Activated CD4-positive, alpha-beta T cell treated with anti-CD3 and anti-CD28 coated beads for 4 hours (primary cell): ENCODE measurements at regions not wholly inside any gene's neighbourhood (a gene's known extent, or its start where the extent isn't known, plus 50 kb on each side); places are given as distances from the start of the nearest gene placed in this dataset.

ENCODE experiments used
- DNase-seq, 2 donors: peaks; one replicate each; pipeline ENCODE4 v3.0.0-alpha.2; 2020

DNA sequence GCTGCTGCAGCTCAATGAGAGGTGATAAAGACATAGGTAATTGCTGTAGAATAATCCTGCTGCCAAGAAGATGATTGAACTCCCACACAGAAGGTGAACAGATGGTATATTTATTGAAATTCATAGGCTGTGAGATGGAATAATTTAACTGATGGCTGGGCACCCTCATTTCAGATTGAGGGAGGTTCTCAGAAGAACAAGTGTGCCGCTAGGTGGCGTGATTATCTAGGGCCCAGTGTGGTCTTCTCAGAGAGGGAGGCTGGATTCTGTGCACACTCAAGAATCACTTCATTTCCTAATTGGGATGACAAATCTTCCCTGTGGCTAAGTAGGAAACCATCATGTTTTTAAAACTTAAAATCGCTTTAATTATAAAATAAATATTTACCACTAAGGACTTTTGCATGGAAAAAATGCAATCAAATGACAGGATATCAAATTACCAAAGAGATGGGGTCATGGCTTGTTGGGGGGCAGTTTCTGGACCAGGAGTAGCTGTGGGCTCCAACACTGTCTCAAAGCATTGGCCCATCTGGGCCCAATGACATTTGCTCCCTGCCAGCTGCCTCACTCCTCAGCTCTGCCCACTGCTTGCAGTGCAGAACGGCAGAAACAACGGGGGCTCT lies 132.3 kb downstream of the SNAPC1 start:
- DNase-seq: peak; percentile 46 to 55

DNA sequence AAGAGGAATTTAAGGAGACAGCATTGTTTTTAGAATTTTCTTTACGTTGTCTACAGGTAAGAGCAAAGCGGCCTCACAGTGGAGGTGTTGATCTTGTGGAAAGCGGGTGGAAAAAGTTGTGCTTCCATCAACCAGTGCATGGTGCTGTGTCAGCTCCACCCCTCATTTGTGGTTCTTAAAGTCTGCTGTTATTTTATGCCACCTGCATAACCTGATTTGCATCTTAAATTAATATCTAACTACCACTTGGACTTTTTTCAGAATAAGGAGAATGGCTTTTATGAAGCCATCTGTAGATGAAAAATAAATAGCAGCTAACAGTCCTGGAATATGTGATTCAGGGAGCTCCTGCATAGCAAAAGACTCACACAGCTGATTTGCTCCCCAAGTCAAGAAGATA lies 135.1 kb downstream of the SNAPC1 start:
- no peak for DNase-seq

DNA sequence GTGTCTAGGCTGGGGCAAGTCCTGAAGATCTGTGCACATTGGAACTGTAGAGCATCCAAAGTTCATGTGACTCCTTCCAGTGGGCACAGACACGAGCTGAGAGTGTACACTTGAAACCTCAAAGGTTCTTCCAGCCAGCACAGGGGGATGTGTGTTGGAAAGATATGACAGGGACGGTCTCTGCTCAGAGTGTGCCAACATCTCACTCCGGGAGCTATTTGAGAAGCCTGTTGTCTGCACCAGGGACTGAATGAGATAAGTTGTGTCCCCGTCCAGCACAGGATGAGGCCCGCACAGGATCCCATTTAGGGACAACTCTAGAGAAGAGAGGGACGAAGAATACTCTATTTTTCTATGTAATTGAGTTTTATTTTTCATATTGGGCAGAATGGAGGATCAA lies 136.3 kb downstream of the SNAPC1 start:
- DNase-seq: no peak

DNA sequence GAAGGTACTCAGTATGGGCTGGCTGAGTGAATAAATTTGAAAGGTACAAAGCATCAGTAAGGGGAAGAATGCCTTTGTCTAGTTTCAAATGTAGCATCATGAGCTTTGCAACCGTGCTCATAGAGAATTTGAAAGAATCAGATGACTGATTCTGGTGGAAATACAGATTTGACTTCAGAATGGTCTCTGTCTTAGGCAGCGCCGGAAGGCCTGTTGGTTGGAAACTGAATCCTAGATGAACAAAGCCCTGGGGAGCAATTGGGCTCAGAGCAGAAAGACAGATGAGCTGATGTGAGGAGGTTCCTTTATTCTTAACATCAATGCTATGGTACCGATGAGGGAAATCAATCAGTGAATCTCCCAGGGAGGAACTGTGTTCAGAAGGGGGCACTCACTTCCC lies 137.3 kb downstream of the SNAPC1 start:
- DNase-seq: no peak

DNA sequence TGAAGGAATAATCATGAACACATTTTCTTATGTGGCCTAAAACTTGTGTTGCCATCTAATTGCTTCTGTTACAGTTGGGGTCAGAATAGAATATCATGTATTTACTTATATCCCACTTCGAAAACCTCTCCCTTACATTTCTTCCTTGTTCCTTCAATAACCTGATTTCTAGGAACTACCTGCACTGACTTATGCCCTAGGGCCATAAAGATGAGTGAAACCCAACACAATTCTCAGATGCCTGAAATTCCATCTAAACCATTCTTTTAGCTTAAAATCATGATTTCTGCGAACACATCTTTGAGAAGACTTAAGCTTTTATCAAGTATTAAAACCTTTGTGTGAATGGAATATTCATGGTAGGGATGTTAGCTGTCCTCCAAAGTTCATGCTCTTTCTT lies 142.7 kb downstream of the SNAPC1 start:
- DNase-seq: no peak

DNA sequence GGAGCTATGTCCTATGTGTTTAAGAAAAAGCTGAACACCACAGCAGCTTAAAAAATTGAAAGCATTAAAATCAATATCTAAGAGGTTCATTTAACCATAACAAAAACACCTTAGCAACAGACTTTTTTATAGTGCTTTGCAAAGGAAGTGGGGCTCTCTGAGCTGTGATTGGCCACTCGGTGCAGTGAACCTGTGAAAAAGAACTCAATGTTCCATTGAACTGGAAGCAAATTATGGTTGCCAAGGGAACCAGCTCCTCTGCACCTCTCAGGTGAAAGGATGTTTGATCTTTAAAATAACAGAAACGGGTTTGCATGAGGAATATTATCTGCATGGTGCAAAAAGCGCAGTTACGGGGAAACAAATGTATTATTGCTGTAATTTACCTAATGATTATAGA lies 149.4 kb downstream of the SNAPC1 start:
- DNase-seq: no peak

DNA sequence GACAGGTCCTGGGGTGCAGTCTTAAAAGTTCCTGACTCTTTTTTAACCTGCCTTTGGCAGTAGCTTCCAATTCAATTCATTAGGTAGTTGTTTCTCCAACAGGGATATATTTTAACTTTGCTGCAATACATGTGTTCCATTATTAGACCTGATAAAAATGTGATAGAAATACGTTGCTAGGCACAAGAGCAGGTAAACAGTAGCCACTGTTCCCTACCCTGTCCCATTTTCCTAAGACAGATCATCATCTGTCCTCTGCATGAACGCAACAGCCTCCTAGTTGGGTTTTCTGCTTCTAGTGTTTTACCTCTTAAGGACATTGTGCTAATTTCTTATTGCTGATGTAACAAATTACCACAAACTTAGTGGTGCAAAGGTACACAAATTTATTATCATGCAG lies 156.8 kb downstream of the SNAPC1 start:
- DNase-seq: no peak

DNA sequence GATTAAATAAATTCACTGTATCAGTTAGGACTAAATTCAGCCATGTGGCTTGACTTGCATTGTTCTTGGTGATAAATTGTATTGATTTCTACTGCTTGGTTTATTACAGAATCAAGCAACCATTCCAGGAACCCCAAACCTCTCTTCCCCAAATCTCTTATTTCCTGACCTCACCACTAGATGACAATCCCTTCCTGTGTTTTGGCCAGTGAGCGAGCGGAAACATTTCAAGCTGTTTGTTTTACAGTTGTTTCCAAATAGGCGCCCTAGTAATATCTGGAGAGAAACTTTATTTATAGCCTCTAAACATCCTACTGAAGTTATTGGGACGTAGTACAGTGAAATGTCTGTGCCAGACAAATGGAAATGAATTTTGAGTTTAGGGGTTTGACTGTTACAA lies 161.1 kb downstream of the SNAPC1 start:
- no peak for DNase-seq

DNA sequence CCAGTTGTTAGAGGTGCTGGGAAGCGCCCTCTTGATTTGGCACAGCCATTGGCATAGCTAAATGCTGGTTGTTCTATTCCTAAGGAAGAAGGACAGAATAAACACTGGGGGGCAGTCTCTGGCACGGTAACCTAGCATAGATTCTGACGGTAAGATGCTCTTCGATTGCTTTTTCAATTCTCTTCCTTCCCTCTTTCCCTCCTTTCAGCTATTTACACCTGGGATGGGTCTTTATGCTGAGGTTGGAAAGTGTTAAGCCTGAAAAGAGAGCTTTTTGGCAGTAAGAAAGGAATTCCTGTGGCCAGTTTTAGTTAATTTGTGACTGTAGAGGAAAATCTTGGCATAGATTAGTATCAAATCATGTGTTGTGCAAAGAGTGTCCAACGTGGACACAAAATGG lies 162.8 kb downstream of the SNAPC1 start:
- no peak for DNase-seq

DNA sequence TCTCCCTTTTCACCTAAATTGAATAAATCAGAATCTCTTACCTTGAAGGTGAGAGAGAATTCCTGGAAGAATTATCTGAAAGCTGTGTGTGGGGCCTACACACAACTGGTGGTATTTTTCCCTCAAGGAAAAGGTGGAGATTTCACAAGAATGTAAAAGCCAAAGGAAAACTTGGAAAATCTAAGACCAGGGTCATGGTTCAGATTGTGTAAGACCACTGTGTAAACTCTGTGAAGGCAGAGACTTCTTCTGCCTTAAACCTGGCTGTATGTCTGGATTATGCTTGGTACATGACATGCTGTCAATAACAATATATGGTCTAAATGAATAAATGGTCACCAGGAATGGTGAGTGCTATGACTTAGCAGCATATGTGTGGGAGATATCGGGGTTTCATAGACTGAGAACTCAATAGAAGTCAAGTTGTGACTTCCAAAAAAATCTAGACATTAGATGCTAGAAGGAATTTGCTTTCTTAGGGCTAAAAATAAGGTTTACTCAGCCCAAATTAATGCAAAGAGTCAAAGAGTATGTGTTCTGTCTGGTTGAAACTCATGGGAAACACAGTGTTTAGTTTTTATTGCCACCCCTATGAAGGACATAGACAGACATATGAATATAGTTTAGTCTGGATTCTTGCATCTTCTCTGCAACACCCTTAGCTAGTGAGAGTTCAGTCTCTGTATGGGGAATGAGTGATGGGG lies 163.7 kb downstream of the SNAPC1 start:
- DNase-seq: no peak

DNA sequence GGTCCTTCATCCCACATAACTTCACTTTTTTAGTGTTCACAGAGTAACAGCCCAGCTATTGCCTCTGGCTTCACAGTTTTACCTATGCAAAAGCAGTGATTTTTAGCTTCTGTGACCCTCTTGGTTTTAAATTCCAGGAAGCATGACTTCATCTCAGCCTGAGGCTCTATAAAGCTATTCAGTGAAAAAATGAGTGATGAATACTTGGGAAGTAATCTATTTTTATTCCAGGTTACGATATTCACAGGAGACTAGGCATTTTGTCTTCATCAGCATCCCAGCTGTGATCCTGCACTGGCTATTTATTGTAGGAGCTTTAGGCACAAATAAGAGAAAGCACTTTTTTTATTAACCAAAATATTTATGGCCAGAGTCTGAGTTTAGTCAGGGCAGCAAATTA lies 164.8 kb downstream of the SNAPC1 start:
- no peak for DNase-seq

DNA sequence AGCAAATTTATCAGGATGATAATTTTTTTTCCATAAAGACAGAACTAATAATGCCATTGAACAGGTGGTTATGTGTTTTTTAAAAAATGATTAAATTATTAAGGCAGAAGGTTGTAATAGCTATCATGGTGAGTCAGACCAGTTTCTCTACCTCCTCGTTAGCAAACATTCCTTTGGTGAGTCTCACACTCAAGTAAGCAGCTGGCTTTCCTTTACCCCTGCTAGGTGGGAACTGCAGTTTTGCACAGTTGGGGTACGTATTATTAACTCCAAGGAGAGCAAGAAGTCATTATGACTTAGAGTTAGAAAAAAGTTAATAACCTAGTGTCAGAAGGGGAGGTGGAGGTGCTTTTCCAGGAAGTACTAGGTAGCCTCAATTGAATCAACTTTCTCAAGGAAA lies 165.3 kb downstream of the SNAPC1 start:
- no peak for DNase-seq

DNA sequence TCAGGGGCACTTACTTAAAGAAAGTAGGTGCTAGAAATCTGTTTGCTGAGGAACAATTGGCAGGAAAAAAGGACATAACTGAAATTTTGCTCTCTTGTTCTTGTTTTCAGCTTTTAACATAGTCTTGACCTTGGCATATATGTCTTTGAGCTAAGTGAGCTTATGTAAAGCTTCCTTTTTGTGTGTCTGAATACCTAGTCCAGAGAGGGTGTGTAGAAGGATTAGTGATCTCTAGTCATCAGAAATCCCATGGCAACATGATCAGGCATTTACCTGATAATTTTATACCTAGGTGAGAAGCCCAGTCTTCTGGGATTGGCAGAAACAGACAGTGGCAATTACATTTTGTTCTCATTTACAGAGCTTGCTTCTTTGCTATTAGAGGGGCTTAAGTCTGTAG lies 166.1 kb downstream of the SNAPC1 start:
- DNase-seq: no peak

DNA sequence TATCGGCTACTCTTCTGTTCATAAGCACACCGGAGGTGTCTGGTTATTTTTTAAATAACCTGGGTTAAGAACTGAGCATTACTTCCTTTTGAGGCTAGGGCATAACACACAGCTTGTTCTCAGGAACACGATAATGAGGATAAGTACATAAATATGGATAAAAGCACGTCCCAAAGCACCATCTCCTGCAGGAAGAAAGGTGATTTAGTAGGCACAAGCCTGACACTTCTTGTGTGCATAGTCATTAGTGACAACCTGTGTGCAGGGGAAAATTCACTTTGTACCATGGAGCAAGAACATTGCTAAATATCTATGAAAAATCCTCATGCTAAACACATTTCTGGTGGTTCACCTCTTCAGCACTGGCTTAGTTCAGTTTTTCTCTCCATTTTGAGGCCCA lies 166.5 kb downstream of the SNAPC1 start:
- DNase-seq: no peak

DNA sequence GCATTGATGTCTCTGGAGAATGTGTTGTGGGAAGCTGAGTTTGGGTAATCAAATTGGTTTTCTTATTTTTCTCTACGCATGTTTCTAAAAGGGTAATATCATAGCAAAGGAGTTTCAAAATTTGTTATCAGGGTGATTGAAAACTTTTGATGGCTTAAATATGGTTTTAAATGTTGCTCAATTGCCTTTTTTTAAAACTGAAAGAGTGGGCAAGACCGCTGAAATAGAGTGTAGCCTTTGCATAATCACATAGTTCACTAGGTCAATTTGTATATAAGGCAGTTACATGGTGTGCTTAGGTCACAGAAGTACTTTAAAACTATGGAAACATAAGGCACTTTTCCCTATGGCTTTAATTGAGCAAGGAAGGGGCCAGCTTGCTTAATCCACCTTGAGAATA lies 167.4 kb downstream of the SNAPC1 start:
- DNase-seq: no peak

DNA sequence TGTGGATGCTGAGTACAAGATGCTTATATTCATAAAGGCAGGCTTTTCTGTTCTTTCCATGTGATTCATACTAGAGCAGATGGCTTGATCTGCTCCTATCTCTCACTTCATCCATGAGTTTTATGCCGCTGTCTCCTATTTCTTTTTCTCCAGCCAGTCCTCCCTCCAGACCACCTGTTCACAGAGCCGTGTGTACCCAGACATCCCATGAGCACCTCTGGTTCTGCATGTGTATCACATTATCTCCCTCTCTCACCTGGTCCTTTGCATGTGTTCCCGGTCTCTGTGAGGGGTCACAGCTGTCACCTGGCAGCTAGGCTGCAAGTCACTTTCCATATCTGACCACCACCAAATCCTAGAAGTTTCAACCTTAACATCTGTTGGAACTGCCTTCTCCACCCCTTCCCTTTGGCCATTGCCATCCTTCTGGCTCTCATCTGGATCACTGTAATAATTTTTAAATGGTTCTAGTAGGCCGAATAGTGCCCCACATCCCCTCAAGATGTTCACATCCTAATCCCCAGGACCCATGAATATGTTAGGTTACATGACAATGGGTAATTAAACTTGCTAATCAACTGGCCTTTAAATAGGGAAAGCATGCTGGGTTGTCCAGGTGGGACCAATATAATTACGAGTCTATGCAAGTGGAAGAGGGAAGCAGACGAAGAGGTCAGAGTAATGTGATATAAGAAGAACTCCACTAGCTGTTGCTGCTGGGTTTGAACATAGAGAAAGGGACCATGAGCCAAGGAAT lies 168.1 kb downstream of the SNAPC1 start:
- DNase-seq: no peak

DNA sequence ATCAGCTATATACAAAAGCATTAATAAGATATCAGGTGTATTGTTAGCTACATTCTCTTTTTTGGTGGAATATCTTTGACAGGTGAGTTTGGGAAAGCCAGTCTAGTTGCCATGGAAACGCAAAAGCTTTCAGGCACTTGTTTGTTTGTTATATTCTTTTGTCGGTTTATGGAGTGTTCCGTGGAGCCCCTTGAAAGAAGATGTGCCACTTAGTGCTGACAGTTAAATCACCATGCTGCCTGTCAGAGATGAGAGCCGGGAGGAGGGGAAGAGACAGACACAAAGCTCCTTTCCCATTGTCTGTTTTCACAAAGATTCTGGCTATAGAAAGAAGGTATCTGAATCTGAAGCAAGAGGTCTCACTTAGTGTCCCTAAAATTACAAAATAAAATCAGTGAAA lies 170.8 kb downstream of the SNAPC1 start:
- no peak for DNase-seq

DNA sequence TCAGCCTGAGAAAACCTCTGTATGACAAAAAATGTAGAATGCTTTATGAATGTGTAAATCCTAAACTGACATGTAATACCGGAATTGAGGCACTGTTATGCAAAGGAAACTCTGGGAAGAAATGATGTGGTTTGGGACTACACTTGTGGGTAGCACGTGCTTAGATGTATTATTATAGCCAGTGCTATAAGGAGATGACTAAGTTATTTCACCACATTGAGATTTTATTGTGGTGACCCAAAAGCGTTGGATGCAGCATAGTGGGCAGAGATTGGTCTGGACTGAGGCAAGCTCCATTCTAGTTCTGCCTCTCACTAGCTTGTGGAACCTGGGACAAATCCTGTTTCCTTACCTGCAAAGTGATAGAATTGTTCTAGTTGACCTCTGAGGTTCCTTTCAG lies 172.2 kb downstream of the SNAPC1 start:
- DNase-seq: no peak

DNA sequence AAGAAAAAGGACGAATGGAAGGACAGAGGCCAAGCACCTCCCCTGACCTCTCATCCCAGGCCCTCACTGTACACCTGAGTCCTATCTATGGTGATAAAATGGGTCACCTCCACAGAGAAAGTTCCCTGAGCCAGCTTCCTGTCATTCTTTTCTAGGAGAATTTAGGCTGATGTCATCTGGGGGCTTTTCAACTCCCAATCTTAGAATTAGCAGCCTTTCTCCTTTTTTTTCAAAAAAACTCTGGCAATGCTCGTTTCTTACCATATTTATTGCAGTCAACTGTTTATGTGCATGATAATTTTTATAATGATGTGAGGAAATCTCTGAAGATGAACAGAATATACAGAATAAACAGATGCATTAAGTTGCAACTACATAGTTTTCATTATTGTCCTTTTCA lies 177.6 kb downstream of the SNAPC1 start:
- DNase-seq: no peak

DNA sequence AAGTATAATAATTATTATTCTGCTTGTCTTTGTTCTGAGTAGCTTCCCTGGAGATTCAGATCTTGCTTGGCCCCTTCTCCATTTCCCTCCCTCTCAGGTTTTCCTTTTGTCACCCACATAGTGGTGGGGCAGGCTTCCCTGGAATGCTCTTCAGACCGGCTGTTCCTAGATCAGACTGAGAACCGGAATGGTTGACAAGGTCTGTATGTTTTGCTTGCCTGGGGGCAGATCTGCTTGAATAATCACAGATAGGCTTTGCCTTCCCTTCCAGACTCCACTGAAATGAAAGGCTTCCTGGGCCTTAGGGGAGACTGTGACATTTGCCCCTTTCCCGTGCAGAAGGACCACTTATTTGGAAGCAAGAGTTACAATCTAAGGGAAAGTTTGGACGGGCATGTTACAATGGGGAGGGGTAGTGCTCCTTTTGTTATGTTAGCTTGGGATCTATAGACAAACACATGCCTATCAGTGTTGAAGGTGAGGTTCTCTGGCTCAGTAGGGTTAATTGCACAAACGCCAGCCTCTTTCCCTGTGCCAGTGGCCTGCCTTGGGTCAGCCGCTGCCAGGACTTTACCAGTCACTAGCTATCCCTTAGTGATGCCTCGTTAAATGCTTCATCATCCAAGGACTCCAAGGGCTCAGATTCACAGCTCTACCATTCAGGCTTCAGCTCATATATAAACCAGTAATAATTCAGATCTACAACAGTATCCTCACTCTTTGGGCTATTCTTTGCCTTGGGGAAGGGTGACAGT lies 178.6 kb downstream of the SNAPC1 start:
- DNase-seq: no peak

DNA sequence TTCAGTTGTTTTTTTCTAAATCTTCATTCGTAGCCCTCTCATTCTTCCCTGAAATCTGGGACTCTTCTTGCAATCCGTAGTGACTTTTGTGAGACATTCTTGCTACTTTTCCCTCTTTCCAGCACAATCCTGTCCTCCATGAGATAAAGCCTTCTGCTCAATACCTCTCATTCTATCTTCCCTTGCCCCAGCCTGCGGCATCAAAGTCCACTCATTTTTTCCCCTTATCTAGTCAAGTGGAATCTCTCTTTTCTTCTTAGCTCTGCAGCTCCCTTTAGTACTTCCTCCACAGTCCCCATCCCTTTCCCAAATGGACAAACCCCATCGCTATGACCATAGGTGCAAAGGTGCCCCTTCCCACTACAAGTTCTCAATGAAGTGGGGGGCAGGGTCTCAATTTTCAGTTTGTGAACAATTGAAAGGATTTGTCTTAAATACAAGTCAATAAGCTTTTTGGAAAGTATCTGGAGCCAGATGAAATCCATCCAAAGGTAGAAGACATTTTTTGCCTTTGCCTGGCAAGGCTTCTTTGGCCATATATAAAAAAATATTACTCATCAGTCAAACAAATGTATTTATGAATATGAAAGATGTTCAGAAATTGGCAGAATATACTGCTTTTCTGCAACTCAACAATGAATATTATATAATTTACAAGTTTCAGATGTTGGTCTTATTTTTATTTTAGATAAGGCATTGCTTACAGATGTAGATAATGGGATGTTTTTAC lies 179.4 kb downstream of the SNAPC1 start:
- no peak for DNase-seq

DNA sequence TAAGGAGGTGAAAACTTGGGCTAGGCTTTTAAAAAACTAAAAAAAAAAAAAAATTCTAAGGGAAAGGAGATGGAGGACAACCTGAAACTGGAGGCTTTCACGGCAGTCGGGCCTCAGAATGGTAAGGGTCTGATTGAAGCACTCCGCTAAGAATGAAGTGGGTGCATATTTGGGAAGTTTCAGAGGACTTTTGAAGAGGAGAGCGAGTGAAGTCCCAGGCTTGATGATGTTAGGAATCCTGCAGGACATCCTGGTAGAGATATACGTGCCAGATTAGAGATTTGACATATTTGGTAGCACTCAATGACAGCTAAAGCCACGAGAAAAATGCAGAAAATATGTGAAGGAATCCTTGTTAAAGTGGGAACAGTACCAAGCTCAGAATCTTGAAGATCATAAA lies 186.2 kb downstream of the SNAPC1 start:
- no peak for DNase-seq

DNA sequence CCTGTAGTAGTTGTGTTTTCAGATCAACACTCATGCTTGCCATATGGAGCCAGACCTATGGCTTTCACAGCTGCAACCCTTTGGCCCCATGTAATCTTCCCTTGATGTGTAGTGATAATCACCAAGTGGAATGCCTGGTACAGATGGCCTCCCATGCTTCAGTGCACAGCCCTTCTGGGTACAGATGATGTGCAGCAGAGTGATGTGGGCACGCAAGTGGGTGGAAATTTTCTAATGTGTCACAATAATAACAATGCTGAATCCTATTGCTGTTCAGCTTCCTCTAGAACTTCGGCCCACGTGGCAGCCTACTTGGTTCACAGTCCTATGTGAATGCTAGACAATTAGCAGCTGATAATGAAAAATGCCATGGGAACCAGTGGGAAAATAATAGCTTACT lies 188.1 kb downstream of the SNAPC1 start:
- no peak for DNase-seq
